GM23248 (cell line): ENCODE measurements at regions not wholly inside any gene's neighbourhood (a gene's known extent, or its start where the extent isn't known, plus 50 kb on each side); places are given as distances from the start of the nearest gene placed in this dataset.

Experiments
- EZH2 ChIP-seq: fragments of 200-600 bp; sonication (generic); IDR thresholded peaks from 2 replicates; pipeline ENCODE4 v1.6.1; 2018; ENCODE audit warnings: antibody characterized with exemption, mild to moderate bottlenecking; ENCODE audit not compliant: insufficient read depth, poor library complexity, severe bottlenecking
- EZH2phosphoT487 ChIP-seq: fragments of 200-600 bp; sonication (generic); IDR thresholded peaks from 2 replicates; pipeline ENCODE4 v1.6.1; 2018; ENCODE audit warnings: antibody characterized with exemption, moderate library complexity, mild to moderate bottlenecking, low read depth; ENCODE audit not compliant: insufficient read depth

DNA sequence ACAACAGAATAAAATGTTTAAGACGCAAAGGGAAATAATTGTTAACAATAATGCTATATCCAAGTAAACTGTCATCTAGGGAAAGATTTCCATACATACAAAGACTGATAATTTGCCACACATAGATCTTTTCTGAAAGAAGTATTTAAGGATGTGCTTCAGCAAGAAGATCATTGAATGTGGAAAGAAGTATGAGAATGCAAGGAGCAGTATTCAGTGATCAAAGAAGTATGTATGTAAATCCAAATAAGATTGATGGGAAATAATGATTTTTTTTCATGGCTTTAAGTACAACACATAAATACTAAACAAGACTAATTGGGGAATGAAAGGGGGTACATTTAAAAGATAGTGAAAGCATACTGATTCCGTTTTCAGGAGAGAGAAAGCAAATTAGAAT, 410.4 kb upstream of the HS6ST1 start:
- TF ChIP-seq EZH2 (no peak), EZH2phosphoT487 (no peak)
